DMS153 treated with DMSO at 0.1 percent for 48 hours (cell line): ENCODE measurements at regions not wholly inside any gene's neighbourhood (a gene's known extent, or its start where the extent isn't known, plus 50 kb on each side); places are given as distances from the start of the nearest gene placed in this dataset.
"Not testable (repeated sequence)": the region's sequence is repeated elsewhere in the genome, so short reads cannot be mapped to it uniquely, and the experiment has no call there.

Source experiments
- DNase-seq: peaks from one replicate; lab custom pipeline; 2025; ENCODE audit not compliant: unreplicated experiment; lab: John Stamatoyannopoulos, UW

DNA sequence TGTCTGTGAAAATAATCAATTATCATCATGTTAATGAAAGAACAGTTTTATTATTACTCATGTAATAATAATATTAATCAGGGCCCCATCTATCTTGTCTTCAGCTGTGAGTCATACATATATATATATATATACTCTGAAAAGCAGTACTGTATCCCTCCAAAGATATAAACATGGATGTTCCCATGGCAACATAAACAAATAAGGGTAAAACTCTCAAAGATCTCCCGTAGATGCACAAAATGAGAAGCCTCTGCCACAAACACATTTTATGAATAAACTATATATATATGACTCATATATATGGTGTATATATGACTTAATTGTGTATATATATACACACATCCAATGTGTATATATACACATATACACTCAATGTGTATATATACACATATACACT is 163.8 kb upstream of the ARHGEF26 start:
- DNase-seq = no peak

DNA sequence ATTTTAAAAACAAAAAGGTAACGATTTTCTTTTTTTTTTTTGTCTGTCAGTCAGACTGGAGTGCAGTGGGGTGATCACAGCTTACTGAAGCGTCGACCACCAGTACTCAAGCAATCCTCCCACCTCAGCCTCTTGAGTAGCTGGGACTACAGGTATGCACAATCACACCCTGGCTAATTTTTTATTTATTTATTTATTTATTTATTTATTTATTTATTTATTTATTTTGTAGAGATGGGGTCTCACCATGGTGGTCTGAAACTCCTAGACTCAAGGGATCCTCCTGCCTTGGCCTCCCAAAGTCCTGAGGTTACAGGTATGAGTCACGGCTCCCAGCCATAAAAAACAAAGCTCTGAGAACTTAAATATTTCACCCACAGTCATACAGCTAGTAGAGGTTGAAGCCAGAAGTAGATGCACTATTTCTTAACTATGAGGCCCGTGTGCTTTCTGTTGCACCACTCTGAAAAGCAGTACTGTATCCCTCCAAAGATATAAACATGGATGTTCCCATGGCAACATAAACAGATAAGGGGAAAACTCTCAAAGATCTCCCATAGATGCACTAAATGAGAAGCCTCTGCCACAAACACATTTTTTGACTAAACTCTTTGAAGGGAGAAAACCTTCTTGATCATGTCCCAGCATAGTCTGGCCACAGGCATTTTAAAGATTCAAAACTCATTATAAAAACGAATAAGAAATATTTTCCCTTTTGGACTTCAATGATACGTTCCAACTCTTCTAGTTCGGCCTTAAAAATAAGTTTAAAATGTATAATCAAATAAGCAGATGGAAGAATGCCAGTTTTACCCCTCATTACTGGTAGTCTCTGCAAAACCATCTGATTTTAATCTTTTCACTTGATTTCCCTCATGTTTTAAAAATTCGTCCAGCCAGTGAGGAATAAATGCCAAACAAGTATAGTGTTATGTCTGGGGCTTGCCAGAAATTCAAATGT is 162.3 kb upstream of the ARHGEF26 start:
- no peak for DNase-seq

DNA sequence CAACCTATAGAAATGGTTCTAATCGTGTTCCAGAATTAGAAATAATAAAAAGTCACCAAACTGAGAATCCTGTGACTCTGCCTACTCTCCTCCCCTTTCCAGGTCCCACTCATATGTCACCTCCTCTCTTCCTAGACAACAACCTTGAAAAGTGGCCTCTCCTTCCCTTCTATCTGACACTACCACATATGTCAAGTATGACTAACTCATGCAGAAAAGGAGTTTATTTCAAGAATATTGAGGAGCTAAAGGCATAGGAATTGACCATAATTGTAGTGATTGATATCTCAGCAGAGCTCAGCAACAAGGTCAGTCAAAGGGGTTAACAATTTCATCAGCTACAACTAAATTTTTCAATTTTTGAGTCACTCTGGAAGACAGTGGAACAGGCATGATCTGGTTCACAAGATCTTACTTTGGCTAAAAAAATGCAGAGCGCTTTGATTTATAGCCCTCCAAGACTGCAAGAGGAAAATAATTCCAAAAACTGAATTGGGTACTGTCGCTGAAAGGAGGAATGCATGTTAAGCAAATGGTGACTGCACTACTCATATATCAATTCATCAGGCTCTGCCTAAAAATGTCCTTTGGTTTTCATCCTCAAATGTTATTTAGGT is 160.6 kb upstream of the ARHGEF26 start:
- no peak for DNase-seq

DNA sequence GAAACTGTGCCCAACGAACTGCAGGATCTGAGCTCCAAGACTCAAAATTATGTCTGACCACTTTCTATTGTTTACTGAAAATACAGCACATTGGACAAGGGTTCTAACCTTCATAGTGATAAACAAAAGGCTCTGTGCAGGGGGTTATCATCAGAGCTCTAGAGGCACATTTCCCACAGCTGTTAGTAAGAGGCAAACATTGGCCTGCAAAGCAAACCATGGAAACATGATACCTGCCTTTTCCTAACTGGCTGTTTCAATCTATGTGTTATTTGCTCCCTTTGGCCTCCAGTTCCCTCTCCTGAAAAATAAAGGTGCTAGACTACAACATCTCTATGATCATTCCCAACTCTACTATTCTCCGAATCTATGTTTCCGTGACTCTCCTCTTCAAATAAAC is 159.7 kb upstream of the ARHGEF26 start:
- peak; percentile 76 for DNase-seq

DNA sequence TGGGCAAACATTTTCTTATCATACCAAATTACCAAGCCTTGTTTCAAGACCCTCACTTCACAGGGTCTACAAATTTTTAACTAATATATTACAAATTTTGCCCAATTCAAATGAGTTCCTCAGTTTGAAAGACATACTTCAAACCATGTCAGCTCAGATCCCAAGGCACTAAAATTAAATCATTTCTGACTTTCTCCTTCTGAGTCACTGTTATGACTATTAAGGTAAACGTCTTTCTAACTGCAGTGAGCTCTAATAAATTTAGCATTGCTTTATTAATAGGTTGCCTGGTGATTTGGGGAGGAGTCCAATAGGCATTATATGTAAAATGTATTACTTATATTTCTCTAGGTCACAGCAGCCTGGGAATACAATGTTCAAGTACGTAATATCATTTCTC is 158.2 kb upstream of the ARHGEF26 start:
- DNase-seq = no peak

DNA sequence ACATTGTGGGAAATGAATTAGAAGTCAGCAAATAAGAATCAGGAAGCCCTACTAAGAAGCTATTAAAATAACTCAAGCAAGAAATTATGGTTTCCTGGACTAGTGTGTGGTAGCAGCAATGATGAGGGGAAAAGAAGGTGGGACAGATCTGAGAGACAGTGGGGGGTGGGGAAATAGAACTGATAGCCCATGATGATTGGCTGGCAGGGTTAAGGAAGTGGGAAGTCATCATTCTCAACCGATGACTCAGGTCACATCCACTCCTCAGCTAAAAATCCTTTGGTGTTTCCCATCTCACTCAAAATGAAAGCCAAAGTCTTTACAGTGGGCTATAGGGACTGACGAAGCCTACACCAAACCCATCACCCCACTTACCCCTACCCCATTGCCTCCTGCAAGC is 153.9 kb upstream of the ARHGEF26 start:
- no peak for DNase-seq

DNA sequence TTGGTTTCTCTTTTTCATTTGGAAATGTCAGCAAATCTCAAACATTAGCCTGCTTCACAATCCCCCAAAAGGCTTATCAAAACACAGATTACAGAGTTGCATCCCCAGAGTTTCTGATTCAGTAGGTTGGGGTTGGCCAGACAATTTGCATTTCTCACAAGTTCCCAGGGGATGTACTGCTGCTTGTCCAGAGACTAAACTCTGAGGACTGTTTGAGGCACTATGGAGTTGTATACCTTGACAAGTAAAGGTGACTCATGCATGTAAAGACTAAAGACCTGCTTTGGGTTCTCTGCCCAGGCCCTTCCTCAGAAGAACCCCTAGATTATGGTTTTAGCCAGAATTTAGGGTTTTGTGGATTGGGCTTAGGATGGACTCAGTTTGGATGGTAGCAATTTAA is 151.1 kb upstream of the ARHGEF26 start:
- peak; percentile 14 for DNase-seq

DNA sequence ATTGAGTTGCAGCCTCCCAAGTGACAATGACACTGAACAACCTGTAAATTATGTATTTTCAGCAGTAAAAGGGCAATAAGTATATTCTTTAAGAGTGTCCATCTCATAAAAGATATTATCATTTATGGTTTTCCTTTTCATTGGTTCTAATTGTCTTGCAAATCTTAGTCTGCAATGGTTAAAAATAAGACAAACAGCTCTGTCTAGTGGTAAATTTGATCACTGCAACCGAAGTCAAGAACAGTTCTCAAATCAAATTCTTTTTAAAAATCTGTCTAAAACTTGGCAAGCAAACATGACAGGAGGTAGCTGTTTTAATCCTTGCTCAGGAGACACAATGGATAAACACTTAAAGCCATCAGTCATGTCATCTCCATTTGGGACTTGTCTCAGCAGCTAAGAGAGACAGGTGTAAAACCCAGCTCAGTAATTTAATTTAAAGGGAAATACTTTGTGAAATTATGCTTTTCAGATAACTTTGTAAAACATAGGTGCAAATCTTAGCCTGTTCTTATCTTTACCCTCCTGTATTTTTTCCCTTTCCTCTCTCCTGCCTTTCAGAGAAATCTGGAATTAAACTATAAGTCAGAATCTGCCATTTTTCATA is 150.3 kb upstream of the ARHGEF26 start:
- DNase-seq = no peak

DNA sequence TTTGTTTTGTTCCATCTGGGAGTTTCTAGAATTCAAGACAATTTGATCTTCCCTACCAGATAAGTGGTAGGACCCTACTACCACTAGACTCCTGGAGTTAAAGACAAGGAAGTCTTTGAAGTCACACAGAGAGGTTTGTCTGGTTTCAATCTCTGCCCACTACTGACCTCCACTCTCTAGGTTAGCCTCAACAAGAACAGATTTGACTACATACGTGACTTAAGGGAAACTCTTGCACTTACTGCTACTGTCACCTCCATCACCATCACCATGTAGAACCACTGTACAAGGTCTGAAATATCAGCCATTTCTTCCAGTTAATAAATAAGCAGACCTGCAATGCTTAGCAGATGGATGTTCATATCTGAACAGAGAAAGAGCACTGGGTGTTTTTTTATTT is 148.3 kb upstream of the ARHGEF26 start:
- DNase-seq = no peak

DNA sequence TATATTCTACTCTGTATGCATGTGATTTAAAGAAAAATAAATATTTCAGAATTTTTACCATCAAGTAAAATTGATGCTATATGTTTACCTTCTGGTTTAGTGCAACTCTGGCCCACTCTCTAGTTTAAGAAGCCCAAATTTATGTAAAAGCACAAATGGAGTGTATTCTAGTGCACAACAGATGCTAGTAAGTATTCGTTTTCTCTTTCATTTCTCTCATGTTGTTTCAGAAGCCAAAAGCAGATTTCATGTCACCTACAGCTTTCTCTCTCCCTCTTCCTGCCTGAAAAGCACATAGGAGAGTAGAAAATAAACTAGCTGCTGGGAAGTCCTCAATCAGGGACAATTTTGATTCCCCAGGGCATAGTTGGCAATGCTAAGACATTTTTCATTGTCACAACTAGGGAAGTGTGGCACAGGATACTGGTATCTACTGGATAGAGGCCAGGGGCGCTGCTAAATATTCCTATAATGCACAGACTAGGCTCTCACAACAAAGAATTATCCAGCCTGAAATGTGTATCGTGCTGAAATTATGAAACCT is 147.4 kb upstream of the ARHGEF26 start:
- no peak for DNase-seq

DNA sequence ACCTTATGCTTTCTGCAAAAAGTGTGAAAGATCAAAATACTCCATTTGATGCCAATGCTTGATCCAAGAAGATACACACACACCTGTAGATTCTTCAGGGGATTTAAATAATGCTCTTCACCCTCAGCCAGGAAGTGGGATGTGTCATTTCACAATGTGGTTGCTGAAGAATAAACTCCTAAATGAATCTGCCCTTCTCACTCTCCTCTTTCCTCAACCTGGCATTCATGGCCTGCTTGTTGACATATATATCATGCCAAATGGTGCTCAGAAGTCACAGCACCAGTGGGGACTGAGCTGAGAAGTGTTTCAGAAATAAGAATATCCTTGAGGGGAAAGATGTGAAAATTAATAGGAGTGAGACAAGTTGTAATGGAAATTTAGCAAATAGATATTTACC is 146.6 kb upstream of the ARHGEF26 start:
- no peak for DNase-seq

DNA sequence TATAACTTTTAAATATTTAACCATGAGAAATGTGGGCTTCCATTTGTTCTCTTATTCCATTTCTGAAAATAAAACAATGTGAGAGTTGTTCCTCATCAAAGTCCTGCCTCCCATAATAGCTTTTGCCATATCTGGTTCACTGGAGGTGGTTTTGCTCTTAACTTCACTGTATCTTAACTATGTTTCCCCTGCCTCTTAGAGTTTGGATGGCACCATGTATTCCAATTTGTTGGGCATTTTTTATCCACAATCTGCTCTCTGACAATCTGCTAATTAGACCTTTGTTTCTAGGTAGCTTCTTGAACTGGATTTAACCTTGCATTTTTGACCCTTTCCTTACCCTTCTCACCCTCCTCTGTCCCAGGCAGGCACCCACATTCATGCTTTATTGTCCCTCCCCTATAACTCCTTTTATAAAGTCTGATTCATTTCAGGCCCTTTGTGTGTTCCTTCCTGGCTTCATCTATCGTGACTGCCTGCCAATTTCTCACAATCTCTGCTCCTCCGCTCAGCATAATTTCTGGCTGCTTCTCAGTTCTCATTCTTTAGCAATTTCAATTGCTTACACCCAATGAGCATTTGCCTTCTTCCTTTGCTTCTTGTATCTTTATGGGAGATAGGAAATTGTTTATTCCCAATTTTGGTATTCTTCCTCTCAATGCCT is 144.2 kb upstream of the ARHGEF26 start:
- no peak for DNase-seq

DNA sequence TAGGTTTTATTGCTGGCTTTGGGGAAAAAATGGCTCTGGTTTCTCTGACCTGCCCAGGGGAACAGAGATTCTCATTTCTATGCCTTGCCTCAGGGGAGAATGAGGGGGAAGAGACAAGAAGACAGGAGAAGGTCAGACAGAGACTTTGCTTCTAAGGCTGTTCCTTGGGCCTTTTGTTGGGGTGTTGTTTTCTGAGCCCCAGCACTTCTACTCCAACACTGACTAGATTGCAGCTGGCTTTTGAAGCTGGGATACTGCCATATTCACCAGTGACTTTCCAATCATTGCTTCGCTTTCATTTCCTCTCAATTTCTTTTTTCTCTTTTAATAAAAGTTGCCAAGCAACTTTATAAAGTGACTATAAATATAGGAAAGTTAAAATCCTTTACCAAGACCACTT is 143.2 kb upstream of the ARHGEF26 start:
- no peak for DNase-seq

DNA sequence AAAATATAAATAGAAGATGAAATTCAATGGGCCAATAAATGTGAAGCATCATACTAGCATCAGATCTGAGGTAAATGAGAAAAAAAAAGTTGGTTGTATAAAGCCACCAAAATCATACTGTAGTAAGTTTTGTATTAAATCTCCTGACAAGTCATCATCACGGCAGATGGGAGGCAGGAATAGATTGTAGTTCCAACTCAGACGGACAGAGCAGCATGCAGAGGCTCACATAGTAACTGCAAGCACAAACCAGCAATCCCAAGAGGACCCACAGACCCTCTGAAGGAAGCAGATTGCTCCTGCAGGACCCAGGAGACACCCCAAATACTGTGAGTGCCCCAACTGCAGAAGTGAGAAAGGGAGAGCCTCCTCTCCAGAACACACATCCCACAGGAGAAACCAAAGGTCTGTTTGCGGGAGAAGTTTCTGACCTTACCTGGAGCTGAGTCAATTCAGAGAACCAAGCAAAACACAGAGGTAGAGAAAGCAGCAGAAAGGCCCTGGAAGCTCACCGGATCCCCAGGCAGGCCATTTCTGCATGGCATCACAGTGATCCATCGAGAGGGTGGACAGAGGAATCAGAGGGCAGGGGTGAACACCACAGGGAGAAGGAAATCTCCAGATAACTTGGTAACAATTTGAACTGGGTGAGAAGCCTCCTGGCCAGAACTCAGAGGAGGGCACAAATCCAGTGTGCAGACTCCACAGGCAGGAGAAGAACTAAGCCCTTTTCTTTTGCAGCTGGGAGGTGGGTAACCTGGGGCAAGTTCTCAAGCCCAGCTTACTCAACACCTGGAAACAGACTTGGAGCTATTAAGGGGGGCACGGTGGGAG is 141.6 kb upstream of the ARHGEF26 start:
- DNase-seq = no peak

DNA sequence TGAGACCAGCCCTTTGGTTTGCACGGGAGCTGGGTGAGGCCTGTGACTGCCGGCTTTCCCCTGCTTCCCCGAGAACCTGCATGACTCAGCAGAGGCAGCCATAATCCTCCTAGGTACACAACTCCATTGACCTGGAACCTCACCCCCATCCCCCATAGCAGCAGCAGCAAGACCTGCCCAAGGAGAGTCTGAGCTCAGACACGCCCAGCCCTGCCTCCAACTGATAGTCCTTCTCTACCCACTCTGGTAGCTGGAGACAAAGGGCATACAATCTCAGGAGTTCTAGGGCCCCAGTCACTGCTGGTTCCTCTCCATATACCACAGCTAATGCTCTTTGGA is 141.0 kb upstream of the ARHGEF26 start:
- no peak for DNase-seq

DNA sequence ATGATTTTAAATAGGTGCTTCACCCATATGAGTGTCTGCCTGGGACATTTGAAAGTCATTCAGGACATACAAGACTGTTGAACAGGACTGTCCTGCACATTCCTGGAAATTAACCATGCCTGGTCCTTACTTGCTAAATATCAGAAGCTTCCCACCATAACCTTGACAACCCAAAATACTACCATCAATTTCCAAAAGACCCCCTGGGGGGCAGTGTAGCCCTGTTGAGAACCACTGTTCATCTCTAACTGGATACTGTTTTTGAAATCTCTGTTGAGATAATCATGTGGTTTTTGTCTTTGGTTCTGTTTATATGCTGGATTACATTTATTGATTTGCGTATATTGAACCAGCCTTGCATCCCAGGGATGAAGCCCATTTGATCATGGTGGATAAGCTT is 123.8 kb upstream of the ARHGEF26 start:
- DNase-seq = not testable (repeated sequence)

DNA sequence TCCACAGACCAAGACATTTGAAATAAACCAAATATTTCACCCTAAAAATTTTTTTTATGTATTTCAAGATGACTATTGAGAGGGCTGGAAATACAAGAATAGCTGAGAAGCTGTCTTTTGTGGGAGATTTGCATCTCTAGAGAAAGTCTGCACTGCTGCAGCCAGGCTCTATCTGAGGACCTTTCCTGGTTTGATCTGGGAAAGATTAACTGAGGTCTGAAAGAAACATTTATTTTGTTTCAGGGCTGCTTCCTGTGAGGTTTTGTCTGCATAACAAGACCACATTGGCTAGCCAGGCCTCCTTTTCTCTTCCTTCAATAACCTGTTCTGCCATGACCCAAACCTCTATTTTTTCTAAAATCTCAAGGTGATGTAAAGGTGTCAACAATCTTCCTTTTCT is 117.5 kb upstream of the ARHGEF26 start:
- DNase-seq = no peak

DNA sequence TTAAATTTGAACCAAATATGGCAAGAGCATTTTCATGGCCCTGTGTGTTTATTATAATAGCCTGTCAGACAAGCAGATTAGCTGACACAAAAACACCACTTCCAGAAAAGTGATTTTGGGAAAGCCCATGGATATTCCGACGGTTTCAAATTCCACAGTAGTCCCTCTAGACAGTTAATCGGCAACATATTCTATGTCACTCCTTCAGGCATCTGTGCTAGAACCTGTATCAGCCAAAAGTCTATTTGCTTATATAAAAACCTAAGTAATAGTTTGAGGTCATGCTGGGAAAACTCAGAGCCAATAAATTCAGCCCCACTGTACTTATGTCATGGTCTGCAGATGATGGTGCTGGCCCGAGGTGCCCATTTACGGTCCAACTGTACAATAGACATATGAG is 110.2 kb upstream of the ARHGEF26 start:
- DNase-seq = no peak

DNA sequence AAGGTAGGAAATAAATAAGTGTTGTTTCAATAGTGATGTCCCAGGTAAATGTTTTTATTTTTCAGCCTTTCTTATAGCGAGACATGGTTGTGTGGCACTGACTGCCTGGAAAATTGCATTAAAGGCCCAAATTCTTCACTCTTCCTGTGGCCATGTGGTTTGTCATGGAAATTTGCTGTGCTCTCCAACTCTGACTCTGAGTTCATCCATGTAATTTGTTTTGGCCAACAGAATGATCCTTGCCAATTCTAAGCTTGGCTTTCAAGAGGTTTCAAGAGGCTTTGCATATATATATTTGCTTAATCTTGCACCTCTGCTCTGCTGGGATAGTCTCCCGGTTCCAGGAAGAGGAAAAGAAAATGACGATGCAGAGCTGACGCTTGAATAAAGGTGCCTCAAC is 107.5 kb upstream of the ARHGEF26 start:
- no peak for DNase-seq

DNA sequence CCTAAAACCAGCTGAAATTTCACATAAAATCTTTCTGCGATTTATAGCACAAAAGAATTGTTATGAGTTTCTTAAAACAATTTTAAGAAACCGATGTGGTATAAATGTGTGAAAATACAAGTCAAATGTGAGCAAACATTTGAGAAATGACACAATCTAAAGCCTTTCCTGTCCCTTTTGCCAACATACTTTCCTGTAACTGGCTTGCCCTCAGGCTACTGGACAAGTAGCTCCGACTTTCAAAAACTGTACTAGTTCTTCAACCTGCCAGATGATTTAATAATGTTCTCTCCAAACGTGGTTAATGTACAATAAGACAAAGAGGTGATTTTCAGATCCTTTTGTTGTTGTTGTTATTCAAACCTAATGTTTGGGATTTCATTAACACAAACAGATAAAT is 105.9 kb upstream of the ARHGEF26 start:
- no peak for DNase-seq
